Chondrocyte (in vitro differentiated cells): ENCODE measurements at regions not wholly inside any gene's neighbourhood (a gene's known extent, or its start where the extent isn't known, plus 50 kb on each side); places are given as distances from the start of the nearest gene placed in this dataset.
A peak's percentile ranks its signal among the peaks of the same experiment; 100 is the strongest.
"Not testable (repeated sequence)": the region's sequence is repeated elsewhere in the genome, so short reads cannot be mapped to it uniquely, and the experiment has no call there.

Source experiments
- DNase-seq: peaks from one replicate; pipeline ENCODE4 v3.0.0; 2021; ENCODE audit warnings: mixed read lengths, low spot score
- H3K27ac Mint-ChIP-seq: one replicate; pipeline ENCODE4 v1.8.0; 2021; ENCODE audit warnings: mild to moderate bottlenecking, moderate library complexity, mixed read lengths; ENCODE audit not compliant: unreplicated experiment
- H3K27me3 Mint-ChIP-seq: 2 replicates; pipeline ENCODE4 v1.8.0; 2021; ENCODE audit warnings: low read depth, mixed read lengths
- H3K36me3 Mint-ChIP-seq: 2 replicates; pipeline ENCODE4 v1.8.0; 2021; ENCODE audit warnings: low read depth, mixed read lengths
- H3K4me1 Mint-ChIP-seq: 2 replicates; pipeline ENCODE4 v1.8.0; 2021; ENCODE audit warnings: low read depth, mild to moderate bottlenecking, mixed read lengths
- H3K4me3 Mint-ChIP-seq: one replicate; pipeline ENCODE4 v1.8.0; 2021; ENCODE audit warnings: mild to moderate bottlenecking, moderate library complexity, mixed read lengths; ENCODE audit not compliant: unreplicated experiment
- H3K9me3 Mint-ChIP-seq: 2 replicates; pipeline ENCODE4 v1.8.0; 2021; ENCODE audit warnings: low read depth, mixed read lengths
- TF ChIP-seq, protein P1 (sequence below): fragments of 200-600 bp; sonication (generic); IDR thresholded peaks from 2 replicates; pipeline ENCODE4 v1.5.0; 2021; ENCODE audit warnings: antibody characterized with exemption, mild to moderate bottlenecking, moderate library complexity

DNA sequence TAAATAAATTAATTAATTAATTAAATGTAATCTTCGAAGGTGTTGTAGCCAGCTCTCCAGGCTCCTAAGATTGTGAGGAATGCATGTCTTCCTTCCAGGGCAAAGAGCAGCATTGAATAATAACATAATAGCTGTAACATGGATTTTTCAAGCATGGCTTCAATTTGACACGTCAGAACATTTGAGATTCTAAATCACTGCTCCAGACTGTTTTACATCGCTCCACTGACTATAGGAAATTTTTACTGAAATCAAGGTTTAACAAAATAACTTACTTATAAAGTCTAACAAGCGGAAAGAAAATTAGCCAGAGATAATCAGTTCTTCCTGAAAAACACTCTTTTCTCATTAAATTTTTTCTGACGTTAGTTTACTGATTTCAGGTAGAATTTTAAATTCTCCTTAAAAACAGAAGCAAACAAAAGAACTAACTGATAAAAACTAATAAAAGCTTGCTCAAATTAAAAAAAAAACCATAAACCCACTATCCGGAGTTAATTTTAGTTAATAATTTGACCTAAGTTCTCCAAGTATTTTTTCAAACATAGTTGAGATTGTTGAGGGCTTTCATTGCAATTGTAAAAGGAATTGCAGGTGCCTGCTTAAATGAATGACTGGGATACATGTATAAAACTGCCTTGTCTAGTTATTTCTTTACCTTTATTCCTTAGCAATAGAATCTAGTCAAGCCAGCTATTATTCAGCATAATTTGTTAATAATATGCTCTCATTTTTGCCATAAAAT is 51.2 kb upstream of the SGCE start:
- no peak for DNase-seq
- TF ChIP-seq, protein P1, sequence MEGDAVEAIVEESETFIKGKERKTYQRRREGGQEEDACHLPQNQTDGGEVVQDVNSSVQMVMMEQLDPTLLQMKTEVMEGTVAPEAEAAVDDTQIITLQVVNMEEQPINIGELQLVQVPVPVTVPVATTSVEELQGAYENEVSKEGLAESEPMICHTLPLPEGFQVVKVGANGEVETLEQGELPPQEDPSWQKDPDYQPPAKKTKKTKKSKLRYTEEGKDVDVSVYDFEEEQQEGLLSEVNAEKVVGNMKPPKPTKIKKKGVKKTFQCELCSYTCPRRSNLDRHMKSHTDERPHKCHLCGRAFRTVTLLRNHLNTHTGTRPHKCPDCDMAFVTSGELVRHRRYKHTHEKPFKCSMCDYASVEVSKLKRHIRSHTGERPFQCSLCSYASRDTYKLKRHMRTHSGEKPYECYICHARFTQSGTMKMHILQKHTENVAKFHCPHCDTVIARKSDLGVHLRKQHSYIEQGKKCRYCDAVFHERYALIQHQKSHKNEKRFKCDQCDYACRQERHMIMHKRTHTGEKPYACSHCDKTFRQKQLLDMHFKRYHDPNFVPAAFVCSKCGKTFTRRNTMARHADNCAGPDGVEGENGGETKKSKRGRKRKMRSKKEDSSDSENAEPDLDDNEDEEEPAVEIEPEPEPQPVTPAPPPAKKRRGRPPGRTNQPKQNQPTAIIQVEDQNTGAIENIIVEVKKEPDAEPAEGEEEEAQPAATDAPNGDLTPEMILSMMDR = no peak
- H3K27ac Mint-ChIP-seq = no peak overlapping the region
- H3K27me3 Mint-ChIP-seq = no peaks in the 10 kb centered on the region
- H3K36me3 Mint-ChIP-seq = no peaks in the 10 kb centered on the region
- H3K4me3 Mint-ChIP-seq = no peak overlapping the region
- peaks cover 21% of the 10 kb centered on the region for H3K4me1 Mint-ChIP-seq
- no peaks in the 10 kb centered on the region for H3K9me3 Mint-ChIP-seq

DNA sequence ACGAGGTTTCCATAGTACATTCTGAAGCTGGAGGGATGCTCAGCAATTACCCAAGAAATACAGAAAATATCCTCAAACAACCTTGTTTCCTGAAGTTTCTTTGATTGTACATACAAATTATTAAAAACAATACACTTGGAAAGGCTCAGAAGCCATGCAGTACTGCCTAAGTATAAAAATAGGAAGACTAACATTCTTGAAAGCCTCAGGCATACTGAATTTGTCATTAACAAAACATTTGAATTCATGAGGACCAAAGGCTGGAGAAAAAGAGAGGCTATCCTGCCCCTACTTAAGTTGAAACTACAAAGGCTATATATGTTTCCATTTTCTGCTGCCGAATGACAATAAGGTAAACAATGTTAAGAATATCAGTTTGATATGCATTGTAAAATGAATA is 54.3 kb upstream of the SGCE start:
- Mint-ChIP-seq H3K9me3 (peaks cover 6% of the 10 kb centered on the region), H3K27me3 (no peaks in the 10 kb centered on the region), H3K27ac (peak overlapping the region; percentile 12), H3K36me3 (peaks cover 2% of the 10 kb centered on the region), H3K4me3 (no peak overlapping the region), H3K4me1 (peaks cover 18% of the 10 kb centered on the region)
- TF ChIP-seq, protein P1 = no peak
- DNase-seq = no peak

DNA sequence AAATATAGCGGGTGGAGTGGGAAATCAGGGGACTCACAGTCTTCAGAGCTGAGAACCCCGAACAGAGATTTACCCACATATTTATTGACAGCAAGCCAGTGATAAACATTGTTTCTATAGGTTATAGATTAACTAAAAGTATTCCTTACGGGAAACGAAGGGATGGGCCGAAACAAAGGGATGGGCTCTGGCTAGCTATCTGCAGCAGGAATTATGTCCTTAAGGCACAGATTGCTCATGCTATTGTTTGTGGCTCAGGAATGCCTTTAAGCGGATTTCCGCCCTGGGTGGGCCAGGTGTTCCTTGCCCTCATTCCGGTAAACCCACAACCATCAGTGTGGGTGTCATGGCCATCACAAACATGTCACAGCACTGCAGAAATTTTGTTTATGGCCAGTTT is 66.4 kb upstream of the SGCE start:
- DNase-seq, H3K4me3 Mint-ChIP-seq, H3K27me3 Mint-ChIP-seq, H3K36me3 Mint-ChIP-seq, H3K4me1 Mint-ChIP-seq, H3K27ac Mint-ChIP-seq: not testable (repeated sequence)
- H3K9me3 Mint-ChIP-seq = peaks cover 10% of the 10 kb centered on the region

DNA sequence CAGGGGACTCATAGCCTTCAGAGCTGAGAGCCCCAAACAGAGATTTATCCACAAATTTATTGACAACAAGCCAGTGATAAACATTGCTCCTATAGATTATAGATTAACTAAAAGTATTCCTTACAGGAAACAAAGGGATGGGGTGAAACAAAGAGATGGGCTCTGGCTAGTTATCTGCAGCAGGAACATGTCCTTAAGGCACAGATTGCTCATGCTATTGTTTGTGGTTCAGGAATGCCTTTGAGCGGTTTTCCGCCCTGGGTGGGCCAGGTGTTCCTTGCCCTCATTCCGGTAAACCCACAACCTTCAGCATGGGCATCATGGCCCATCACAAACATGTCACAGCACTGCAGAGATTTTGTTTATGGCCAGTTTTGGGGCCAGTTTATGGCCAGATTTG is 73.0 kb upstream of the SGCE start:
- H3K4me3 Mint-ChIP-seq, H3K27ac Mint-ChIP-seq, H3K36me3 Mint-ChIP-seq, H3K27me3 Mint-ChIP-seq, DNase-seq, H3K4me1 Mint-ChIP-seq: not testable (repeated sequence)
- peaks cover 20% of the 10 kb centered on the region for H3K9me3 Mint-ChIP-seq

DNA sequence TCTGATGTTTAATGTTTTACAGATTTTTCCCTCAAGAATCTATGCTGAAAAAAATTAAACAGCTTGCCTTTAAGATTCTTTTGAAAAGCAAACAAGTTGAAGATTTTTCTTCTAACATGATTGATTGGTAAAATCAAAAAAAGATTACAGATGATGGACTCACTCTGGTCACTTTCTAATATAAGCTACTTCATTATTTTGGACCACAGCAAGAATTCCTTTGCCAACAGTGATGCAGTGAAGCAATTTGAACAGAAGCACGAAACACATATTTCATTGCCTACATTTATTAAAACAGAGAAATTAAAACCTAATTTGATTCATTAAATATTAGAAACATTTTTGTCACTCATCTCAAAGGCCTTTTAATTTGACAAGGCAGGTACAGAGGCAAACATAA is 82.1 kb upstream of the SGCE start:
- H3K4me1 Mint-ChIP-seq = no peaks in the 10 kb centered on the region
- no peak overlapping the region for H3K27ac Mint-ChIP-seq
- H3K36me3 Mint-ChIP-seq = no peaks in the 10 kb centered on the region
- no peak for DNase-seq
- H3K27me3 Mint-ChIP-seq = no peaks in the 10 kb centered on the region
- no peak overlapping the region for H3K4me3 Mint-ChIP-seq
- TF ChIP-seq, protein P1 = no peak
- H3K9me3 Mint-ChIP-seq = peaks cover 8% of the 10 kb centered on the region

GRCh38 chr7:94739180-94739579 is 83.2 kb upstream of the SGCE start:
- Mint-ChIP-seq H3K27ac (no peak overlapping the region), H3K27me3 (no peaks in the 10 kb centered on the region), H3K36me3 (no peaks in the 10 kb centered on the region), H3K9me3 (peaks cover 5% of the 10 kb centered on the region), H3K4me3 (no peak overlapping the region), H3K4me1 (no peaks in the 10 kb centered on the region)
- TF ChIP-seq, protein P1 = no peak
- DNase-seq = no peak
